Esophagus muscularis mucosa (tissue), 3 donors: ENCODE measurements at regions not wholly inside any gene's neighbourhood (a gene's known extent, or its start where the extent isn't known, plus 50 kb on each side); places are given as distances from the start of the nearest gene placed in this dataset.
"Not testable (repeated sequence)": the region's sequence is repeated elsewhere in the genome, so short reads cannot be mapped to it uniquely, and the experiment has no call there.

Experiments used
- POLR2A ChIP-seq: fragments of 450-650 bp; IDR thresholded peaks from one replicate; pipeline ENCODE4 v1.6.1; 2017; ENCODE audit warnings: antibody characterized with exemption, moderate library complexity, mild to moderate bottlenecking, low read depth
- TF ChIP-seq, protein P1 (sequence below), 3 experiments: fragments of 200-600 bp in 2 of 3; fragments of 450-650 bp in 1 of 3; sonication (generic) in 2 of 3; IDR thresholded peaks; one replicate each; pipeline ENCODE4 v1.5.1; 2017 to 2019; ENCODE audit warnings: antibody characterized with exemption in 3 of 3, mild to moderate bottlenecking in 2 of 3, moderate library complexity in 1 of 3

DNA sequence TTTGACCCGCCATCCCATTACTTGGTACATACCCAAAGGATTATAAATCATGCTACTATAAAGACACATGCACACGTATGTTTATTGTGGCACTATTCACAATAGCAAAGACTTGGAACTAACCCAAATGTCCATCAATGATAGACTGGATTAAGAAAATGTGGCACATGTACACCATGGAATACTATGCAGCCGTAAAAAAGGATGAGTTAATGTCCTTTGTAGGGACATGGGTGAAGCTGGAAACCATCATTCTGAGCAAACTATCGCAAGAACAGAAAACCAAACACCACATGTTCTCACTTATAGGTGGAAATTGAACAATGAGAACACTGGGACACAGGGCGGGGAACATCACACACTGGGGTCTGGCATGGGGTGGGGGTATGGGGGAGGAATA is 57.1 kb upstream of the GMDS start:
- TF ChIP-seq, protein P1, sequence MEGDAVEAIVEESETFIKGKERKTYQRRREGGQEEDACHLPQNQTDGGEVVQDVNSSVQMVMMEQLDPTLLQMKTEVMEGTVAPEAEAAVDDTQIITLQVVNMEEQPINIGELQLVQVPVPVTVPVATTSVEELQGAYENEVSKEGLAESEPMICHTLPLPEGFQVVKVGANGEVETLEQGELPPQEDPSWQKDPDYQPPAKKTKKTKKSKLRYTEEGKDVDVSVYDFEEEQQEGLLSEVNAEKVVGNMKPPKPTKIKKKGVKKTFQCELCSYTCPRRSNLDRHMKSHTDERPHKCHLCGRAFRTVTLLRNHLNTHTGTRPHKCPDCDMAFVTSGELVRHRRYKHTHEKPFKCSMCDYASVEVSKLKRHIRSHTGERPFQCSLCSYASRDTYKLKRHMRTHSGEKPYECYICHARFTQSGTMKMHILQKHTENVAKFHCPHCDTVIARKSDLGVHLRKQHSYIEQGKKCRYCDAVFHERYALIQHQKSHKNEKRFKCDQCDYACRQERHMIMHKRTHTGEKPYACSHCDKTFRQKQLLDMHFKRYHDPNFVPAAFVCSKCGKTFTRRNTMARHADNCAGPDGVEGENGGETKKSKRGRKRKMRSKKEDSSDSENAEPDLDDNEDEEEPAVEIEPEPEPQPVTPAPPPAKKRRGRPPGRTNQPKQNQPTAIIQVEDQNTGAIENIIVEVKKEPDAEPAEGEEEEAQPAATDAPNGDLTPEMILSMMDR (IDR thresholded peaks at IDR 0.05), result not testable (repeated sequence)
- not testable (repeated sequence) for TF ChIP-seq POLR2A
